ENCODE measurements at regions not wholly inside any gene's neighbourhood (a gene's known extent, or its start where the extent isn't known, plus 50 kb on each side); places are given as distances from the start of the nearest gene placed in this dataset.

DNA sequence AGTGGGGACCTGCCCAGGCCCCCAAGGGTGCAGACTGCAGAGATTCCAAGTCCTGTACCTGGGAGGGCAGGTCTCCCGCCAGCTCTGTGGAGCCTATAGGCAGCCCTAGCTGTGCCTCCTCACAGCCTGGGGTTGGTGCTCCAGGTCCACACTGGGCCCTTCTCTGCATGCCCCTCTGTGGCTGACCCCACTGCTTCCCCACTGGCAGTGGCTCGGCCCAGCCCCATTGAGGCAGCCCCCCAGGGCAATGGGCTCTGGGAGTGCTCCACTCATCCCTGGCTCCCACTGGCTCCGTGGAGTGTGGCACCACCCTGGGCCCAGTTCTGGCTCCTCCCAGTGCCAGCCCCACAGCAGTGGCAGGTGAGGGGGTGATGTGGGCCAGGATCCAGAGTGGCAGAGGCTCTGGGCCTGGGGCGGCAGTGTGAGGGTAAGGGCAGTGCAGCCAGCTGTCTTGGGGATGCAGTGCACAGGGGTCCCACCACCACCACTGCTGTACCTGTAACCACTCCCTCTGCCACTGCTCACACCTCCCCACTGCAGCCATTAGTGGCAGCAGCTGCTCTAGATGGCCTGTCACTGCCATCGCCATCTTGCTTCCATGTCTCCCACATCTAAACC lies 312.2 kb downstream of the GPM6A start:
- Histone ChIP-seq H3K9ac (replicated peaks in 1 of 4; ENCODE audit: extremely low read depth in 1 of 4, low read depth in 3 of 4, low read length in 3 of 4) (no peak overlapping the region), H3K27me3 (replicated peaks in 1 of 4; ENCODE audit: control insufficient read depth in 3 of 4, extremely low read depth in 1 of 4, insufficient read depth in 3 of 4, low read length in 3 of 4) (no peaks in the 10 kb centered on the region), H3K27ac (ENCODE audit: low read depth, low read length) (no peak overlapping the region), H2BK20ac (ENCODE audit: low read length) (no peak overlapping the region), H3K4me1 (replicated peaks in 1 of 4; ENCODE audit: control insufficient read depth in 3 of 4, insufficient read depth in 4 of 4, low read length in 3 of 4) (no peaks in the 10 kb centered on the region), H3K4me2 (ENCODE audit: insufficient read depth in 1 of 2, low read depth in 2 of 2, low read length in 2 of 2) (no peak overlapping the region), H3K36me3 (ENCODE audit: control insufficient read depth in 2 of 4, insufficient read depth in 4 of 4, low read length in 3 of 4) (no peaks in the 10 kb centered on the region), H2BK5ac (ENCODE audit: low read depth, low read length) (no peak overlapping the region), H3K18ac (ENCODE audit: extremely low read depth, low read length) (no peak overlapping the region), H3K4me3 (ENCODE audit: extremely low read depth in 1 of 4, insufficient read depth in 2 of 4, low read depth in 3 of 4, low read length in 4 of 4) (no peak overlapping the region), H4K8ac (ENCODE audit: extremely low read depth, insufficient read depth, low read length) (no peak overlapping the region; the same call in 1 of the 2 replicates), H3K9me3 (ENCODE audit: insufficient read depth in 2 of 2, low read depth in 1 of 2, low read length in 1 of 2) (no peaks in the 10 kb centered on the region), H2AFZ (ENCODE audit: low read length) (no peak overlapping the region; the same call in 1 of the 2 replicates), H2BK15ac (ENCODE audit: low read length) (no peak overlapping the region), H3K14ac (ENCODE audit: insufficient read length) (no peak overlapping the region), H3K79me1 (ENCODE audit: low read depth, low read length) (no peaks in the 10 kb centered on the region), H3K4ac (replicated peaks; ENCODE audit: insufficient read length, low read depth, low read length) (no peak overlapping the region), H3K23me2 (ENCODE audit: low read depth, low read length) (no peaks in the 10 kb centered on the region), H2AK5ac (ENCODE audit: low read depth, low read length) (no peak overlapping the region), H4K20me1 (replicated peaks in 1 of 2; ENCODE audit: control insufficient read depth in 1 of 2, insufficient read depth in 2 of 2, low read length in 2 of 2) (no peaks in the 10 kb centered on the region), H3K23ac (ENCODE audit: insufficient read length) (no peak overlapping the region), H2BK12ac (ENCODE audit: low read depth, low read length) (no peak overlapping the region), H2BK120ac (replicated peaks; ENCODE audit: low read depth, low read length) (no peak overlapping the region), H3K56ac (replicated peaks; ENCODE audit: insufficient read length, low read depth, low read length) (no peak overlapping the region), H4K91ac (replicated peaks; ENCODE audit: insufficient read length, low read length) (no peak overlapping the region), H4K5ac (ENCODE audit: insufficient read length, low read depth, low read length) (no peak overlapping the region), H3K79me2 (ENCODE audit: control insufficient read depth in 1 of 2, insufficient read depth in 2 of 2, low read length in 2 of 2) (no peaks in the 10 kb centered on the region)
- POLR2A ChIA-PET (ENCODE audit: partially characterized antibody), result interaction anchor here (0.6 kb wide), 1 partner anchor 132 kb away, joined by 3 read pairs; no protein-coding TSS in a partner anchor
- TF ChIP-seq, protein P1, sequence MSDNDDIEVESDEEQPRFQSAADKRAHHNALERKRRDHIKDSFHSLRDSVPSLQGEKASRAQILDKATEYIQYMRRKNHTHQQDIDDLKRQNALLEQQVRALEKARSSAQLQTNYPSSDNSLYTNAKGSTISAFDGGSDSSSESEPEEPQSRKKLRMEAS (IDR thresholded peaks at IDR 0.05), result no peak
- TF ChIP-seq SP2 (IDR thresholded peaks at IDR 0.05; ENCODE audit: low read length) (no peak), TCF12 (IDR thresholded peaks at IDR 0.05; ENCODE audit: low read depth, low read length) (no peak), NRF1 (IDR thresholded peaks at IDR 0.05; ENCODE audit: low read depth, low read length) (no peak), SIX5 (IDR thresholded peaks at IDR 0.05; ENCODE audit: low read depth, low read length) (no peak), CHD2 (IDR thresholded peaks at IDR 0.05; ENCODE audit: low read length) (no peak), KDM4A (IDR thresholded peaks at IDR 0.05; ENCODE audit: low read depth, low read length, severe bottlenecking) (no peak)
- CTCF ChIA-PET (ENCODE audit: partially characterized antibody), result interaction anchor here (3.7 kb wide), 1 partner anchor 9 kb away, joined by 24 read pairs; no protein-coding TSS in a partner anchor
- DNase-seq (ENCODE audit: low read depth in 1 of 2, low spot score in 2 of 2), result no peak
- 100% methylated on average over 4 of the region's 5 CpGs; no CpG with 5 or more reads in 1 of the 2 experiments for WGBS, 2 experiments (ENCODE audit: extremely low coverage in 1 of 2, insufficient coverage in 1 of 2, insufficient read length in 1 of 2, insufficient replicate concordance in 2 of 2, low coverage in 1 of 2, low lambda C conversion rate in 2 of 2, missing lambda C conversion rate in 1 of 2)
- FAIRE-seq, result no peak

Data from H1 (cell line).